ENCODE measurements at regions not wholly inside any gene's neighbourhood (a gene's known extent, or its start where the extent isn't known, plus 50 kb on each side); places are given as distances from the start of the nearest gene placed in this dataset.
"Not testable (repeated sequence)": the region's sequence is repeated elsewhere in the genome, so short reads cannot be mapped to it uniquely, and the experiment has no call there.

DNA sequence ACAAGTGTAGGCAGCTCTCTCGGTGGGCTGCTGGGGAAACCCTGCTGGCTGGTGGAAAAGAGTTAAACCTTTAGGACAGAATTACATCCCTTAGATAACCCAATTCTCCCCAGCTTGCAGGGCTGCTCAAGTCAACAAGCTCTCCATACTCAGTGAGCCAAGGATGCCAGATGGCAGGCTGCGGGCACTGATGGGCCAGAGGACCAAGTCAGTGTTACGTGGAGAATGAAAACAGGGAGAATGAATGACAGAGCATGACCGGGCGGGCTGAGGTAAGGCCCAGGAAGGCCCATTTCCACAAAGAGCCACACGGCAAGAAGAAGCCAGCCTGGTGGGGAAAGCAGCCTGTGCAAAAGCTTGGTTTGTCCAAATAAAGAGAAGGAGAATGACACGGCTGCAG is 58.7 kb upstream of the CD93 start:
- Mint-ChIP-seq H3K27ac (peak overlapping the region; percentile 88), H3K9me3 (no peaks in the 10 kb centered on the region), H3K27me3 (no peaks in the 10 kb centered on the region), H3K36me3 (ENCODE audit: low read depth) (no peaks in the 10 kb centered on the region), H3K4me1 (ENCODE audit: low read depth) (peaks cover 91% of the 10 kb centered on the region), H3K4me3 (no peak overlapping the region)
- intact Hi-C loops (cut with micrococcal nuclease) = loop anchor here (5.0 kb wide), 2 partner anchors 58 to 98 kb away; partner anchors contain the start of genes CD93 and THBD

DNA sequence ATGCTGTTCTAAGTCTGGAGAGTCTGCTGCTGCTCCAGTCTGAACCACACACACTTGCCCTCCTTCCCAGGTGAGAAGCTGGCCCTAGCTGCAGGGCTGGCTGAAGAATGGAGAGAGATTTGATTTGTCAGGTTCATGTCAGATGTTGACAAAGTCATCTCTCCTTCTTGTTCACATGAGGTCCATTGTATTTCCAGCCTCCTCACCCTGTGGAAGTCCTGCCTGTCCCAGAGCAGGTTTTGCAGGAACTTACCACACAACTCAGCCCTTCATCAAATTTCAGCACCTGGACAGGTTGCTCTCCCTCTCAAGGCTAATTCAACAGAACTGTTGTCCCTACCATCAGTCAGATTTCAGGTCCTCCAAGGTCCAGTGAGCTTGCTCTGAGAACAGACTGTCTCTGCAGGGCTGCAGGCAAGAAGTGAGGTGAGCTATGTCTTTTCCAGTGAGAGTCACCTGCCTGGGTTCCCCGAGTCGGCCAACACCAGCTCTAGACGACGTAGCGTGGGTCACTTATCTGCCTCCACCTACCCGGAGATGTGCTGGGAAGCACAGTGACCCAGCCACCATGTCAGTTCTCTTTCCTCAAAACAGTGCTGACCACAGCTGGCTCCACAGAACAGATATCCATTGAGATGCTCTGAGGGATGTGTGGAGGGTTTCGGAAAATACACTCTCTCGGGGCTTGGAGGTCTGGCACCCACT is 58.0 kb upstream of the CD93 start:
- Mint-ChIP-seq H3K9me3 (no peaks in the 10 kb centered on the region), H3K4me1 (ENCODE audit: low read depth) (peaks cover 84% of the 10 kb centered on the region), H3K27me3 (no peaks in the 10 kb centered on the region), H3K36me3 (ENCODE audit: low read depth) (no peaks in the 10 kb centered on the region), H3K4me3 (no peak overlapping the region), H3K27ac (peak overlapping the region; percentile 88)
- intact Hi-C loops (cut with micrococcal nuclease) = loop anchor here (1.0 to 5.0 kb wide), 2 partner anchors 11 to 97 kb away; partner anchors contain the start of gene THBD

DNA sequence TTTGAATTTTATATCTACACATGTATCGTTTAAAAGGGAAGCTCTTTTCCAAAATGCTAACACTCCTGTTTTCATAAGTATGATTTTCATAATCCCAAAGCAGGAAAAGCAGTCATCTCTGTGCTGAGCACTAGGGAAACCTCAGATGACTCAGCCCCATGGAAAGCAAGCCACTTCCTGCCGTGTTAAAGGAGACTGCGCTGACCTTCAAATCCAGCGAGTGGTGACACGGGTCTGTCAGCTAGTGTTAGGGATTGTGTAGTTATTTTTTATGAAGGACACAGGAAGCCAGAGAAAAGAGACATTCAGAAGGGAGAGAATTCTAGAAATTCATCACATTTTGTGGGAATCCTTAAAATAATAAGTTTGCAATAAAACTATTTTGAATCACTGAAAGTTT is 57.0 kb upstream of the CD93 start:
- peak overlapping the region; percentile 88 for H3K27ac Mint-ChIP-seq
- intact Hi-C loops (cut with micrococcal nuclease) = loop anchor here (1.0 to 5.0 kb wide), 2 partner anchors 10 to 96 kb away; partner anchors contain the start of gene THBD
- no peak overlapping the region for H3K4me3 Mint-ChIP-seq
- no peaks in the 10 kb centered on the region for H3K9me3 Mint-ChIP-seq
- H3K4me1 Mint-ChIP-seq (ENCODE audit: low read depth) = peaks cover 83% of the 10 kb centered on the region
- no peaks in the 10 kb centered on the region for H3K36me3 Mint-ChIP-seq (ENCODE audit: low read depth)
- H3K27me3 Mint-ChIP-seq = no peaks in the 10 kb centered on the region

DNA sequence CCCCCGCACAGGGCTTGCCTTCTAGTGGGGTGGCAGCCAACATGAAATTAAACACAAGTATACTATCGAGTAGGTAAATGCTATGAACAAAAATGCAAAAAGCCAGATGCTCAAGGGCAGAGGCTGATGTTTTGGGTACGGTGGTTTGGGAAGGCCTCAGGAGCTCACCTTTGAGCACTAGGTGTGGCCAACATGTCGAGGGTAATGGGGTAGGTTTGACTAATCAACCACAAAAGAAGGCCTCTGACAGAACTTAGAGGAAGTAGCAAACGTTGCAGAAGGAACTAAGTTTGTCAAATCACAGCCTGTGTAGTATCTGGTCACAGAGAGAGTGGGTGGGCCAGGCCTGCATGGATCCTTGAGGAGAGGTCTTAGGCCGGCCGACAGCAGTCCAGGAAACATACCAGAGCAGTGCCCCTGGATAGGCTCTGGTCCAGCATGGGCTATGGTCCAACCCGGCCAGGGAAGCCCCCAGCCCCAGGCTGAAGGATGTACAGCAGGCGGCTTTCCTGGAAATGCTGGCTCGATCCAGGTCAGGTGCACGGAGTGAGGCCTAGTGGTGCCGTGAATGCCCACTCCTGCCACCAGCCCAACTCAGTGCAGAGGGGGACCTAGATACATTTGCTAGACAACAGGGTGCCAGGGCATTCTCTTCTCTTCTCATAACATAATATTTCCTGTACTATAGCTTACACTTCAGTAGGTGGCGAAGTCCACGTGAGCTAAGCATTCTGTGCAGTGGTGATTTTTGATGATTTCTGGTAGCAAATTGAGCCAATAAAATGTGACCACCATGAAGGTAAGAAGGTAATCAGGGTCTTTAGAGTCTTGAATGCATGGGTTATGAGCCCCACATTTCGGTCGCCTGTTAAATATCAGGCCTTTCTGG is 56.3 kb upstream of the CD93 start:
- intact Hi-C loops (cut with micrococcal nuclease) = loop anchor here (1.0 to 5.0 kb wide), 2 partner anchors 9 to 95 kb away; partner anchors contain the start of gene THBD
- Mint-ChIP-seq H3K4me3 (peak overlapping the region; percentile 34), H3K27ac (peak overlapping the region; percentile 88), H3K27me3 (no peaks in the 10 kb centered on the region), H3K9me3 (no peaks in the 10 kb centered on the region), H3K36me3 (ENCODE audit: low read depth) (no peaks in the 10 kb centered on the region), H3K4me1 (ENCODE audit: low read depth) (peaks cover 83% of the 10 kb centered on the region)

DNA sequence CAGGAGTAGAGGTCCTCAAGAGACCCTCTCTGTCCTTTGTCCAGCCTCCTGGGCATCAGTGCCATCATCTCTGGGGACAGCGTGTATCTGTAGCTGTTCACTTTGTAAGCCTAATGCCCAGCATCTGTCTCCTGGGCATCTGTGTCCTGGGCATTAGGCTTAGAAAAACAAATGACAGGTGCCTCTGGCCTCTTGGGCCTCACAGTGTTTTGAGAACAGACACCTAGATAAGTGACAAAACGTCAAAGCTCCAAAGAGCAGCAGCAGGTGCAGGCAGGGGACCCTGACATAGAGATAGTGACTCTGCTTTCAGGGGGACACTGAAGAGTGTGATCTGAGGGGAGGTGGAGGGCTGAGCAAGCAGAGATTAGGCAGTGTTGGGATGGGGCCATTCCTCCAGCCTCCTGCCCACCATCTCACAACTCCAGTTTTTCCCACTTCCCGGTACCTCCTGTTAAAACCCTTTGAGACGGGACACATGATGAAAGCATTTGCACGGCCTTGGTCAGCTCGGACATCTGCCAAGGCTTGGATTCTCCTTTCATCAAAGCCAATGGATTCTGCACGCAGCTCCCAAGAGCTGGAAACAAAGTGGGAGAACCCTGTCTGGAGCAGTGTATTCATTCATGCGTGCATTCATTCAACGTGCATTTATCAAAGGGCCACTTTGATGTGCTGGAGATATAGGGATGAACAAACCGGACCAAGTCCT is 55.5 kb upstream of the CD93 start:
- H3K4me1 Mint-ChIP-seq (ENCODE audit: low read depth) = peaks cover 83% of the 10 kb centered on the region
- H3K4me3 Mint-ChIP-seq = no peak overlapping the region
- peak overlapping the region; percentile 88 for H3K27ac Mint-ChIP-seq
- intact Hi-C loops (cut with micrococcal nuclease) = loop anchor here (5.0 kb wide), 1 partner anchor 94 kb away; the partner anchor contains the start of gene THBD
- no peaks in the 10 kb centered on the region for H3K36me3 Mint-ChIP-seq (ENCODE audit: low read depth)
- H3K9me3 Mint-ChIP-seq = no peaks in the 10 kb centered on the region
- H3K27me3 Mint-ChIP-seq = no peaks in the 10 kb centered on the region

DNA sequence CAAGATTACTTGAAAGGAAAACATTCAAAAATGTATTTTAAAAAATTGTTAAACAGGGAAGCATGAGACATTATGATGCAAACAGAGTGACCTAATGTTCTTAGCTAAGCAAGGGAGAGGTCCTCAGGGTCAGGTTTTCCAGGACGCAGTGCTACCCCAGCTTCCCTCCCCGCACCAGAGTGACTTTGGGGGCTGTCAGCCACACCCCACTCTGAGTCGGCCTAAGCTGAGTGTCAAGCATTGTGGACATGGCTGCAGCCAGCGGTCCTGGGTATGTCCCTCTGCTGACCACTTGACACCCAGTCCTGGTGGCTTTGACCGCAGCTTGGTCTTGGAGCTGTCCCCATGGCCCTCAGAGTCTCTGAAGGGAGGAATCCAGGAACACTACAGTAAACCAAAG is 54.9 kb upstream of the CD93 start:
- Mint-ChIP-seq H3K27me3 (no peaks in the 10 kb centered on the region), H3K27ac (peak overlapping the region; percentile 88), H3K4me3 (no peak overlapping the region), H3K4me1 (ENCODE audit: low read depth) (peaks cover 83% of the 10 kb centered on the region), H3K36me3 (ENCODE audit: low read depth) (no peaks in the 10 kb centered on the region), H3K9me3 (no peaks in the 10 kb centered on the region)
- intact Hi-C loops (cut with micrococcal nuclease) = loop anchor here (5.0 kb wide), 1 partner anchor 94 kb away; the partner anchor contains the start of gene THBD

DNA sequence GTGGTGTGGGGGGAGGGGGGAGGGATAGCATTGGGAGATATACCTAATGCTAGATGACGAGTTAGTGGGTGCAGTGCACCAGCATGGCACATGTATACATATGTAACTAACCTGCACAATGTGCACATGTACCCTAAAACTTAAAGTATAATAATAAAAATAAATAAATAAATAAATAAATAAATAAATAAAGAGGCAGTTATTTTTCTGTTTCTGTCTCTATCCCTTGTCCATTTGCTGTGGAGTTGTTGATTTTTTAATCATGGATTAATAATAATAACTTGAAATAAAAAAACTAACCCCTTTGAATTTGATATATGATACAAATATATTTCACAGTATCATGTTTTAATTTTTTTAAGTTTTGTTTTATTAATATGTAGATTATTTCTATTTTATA is 53.9 kb upstream of the CD93 start:
- not testable (repeated sequence) for H3K36me3 Mint-ChIP-seq (ENCODE audit: low read depth); H3K27me3 Mint-ChIP-seq; H3K4me3 Mint-ChIP-seq; H3K9me3 Mint-ChIP-seq
- intact Hi-C loops (cut with micrococcal nuclease) = loop anchor here (5.0 kb wide), 1 partner anchor 93 kb away; the partner anchor contains the start of gene THBD
- peaks cover 85% of the 10 kb centered on the region for H3K4me1 Mint-ChIP-seq (ENCODE audit: low read depth)
- H3K27ac Mint-ChIP-seq = peak overlapping the region; percentile 94

DNA sequence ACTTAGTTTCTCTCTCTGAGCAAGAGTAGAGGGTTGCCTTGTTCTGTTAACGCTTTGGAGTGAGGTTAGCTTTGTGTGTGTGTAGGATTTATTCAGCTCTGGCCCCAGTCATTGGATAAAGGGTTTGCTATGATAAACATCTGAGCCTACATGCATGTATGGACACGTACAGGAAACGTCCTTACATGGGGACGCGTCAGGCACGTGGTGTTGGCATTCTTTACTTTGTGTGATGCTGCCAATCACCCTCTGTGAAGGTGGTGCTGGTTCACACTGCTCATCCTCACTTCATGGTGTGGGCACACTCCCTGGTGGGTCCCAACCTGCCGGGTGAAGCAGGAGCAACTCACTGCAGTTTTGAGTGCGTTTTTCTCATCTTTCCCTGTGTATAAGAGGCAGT is 53.4 kb upstream of the CD93 start:
- H3K27me3 Mint-ChIP-seq = no peaks in the 10 kb centered on the region
- no peaks in the 10 kb centered on the region for H3K9me3 Mint-ChIP-seq
- intact Hi-C loops (cut with micrococcal nuclease) = no loop called here
- no peak overlapping the region for H3K4me3 Mint-ChIP-seq
- H3K4me1 Mint-ChIP-seq (ENCODE audit: low read depth) = peaks cover 85% of the 10 kb centered on the region
- H3K36me3 Mint-ChIP-seq (ENCODE audit: low read depth) = no peaks in the 10 kb centered on the region
- H3K27ac Mint-ChIP-seq = peak overlapping the region; percentile 94

DNA sequence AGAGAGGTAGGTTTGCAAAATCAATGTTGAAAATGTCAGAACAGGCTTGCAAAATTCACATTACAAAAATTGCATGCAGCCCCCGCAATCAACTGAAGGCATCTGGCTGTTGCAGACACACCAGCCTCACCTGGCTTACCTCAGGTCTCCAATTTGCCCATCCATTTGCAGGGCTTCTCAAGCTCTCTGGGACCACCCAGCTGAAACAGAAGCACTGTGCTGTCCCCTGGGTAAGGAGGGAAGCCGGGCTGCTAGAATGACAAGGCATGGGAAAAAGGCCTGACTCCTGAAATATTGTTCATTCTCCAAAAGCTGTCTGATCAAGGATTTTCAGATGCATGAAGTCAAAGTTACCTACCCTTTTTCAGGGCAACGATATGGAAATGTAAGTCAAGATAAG is 52.6 kb upstream of the CD93 start:
- Mint-ChIP-seq H3K4me1 (ENCODE audit: low read depth) (peaks cover 83% of the 10 kb centered on the region), H3K4me3 (no peak overlapping the region), H3K27me3 (no peaks in the 10 kb centered on the region), H3K9me3 (no peaks in the 10 kb centered on the region), H3K36me3 (ENCODE audit: low read depth) (no peaks in the 10 kb centered on the region), H3K27ac (peak overlapping the region; percentile 94)
- intact Hi-C loops (cut with micrococcal nuclease) = no loop called here

DNA sequence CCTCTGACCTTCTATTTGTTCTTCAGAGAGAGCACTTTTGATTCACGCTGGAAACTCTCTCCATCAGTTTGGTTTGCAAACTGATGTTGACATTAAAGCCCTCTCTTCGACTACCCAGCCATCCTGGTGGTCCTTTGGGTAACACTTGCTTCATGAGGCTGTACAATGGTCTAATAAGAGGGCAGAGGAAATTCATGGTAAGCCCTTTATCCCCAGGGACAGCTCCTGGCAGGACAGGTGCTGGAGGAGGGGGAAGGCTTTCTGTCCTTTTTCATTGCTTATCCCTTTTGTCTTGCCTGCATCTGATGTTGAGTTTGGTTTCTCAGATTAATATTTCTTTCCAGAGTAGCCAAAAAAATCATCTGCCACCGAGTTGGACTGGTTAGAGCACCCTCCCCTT is 52.1 kb upstream of the CD93 start:
- Mint-ChIP-seq H3K36me3 (ENCODE audit: low read depth) (no peaks in the 10 kb centered on the region), H3K4me1 (ENCODE audit: low read depth) (peaks cover 83% of the 10 kb centered on the region), H3K4me3 (no peak overlapping the region)

DNA sequence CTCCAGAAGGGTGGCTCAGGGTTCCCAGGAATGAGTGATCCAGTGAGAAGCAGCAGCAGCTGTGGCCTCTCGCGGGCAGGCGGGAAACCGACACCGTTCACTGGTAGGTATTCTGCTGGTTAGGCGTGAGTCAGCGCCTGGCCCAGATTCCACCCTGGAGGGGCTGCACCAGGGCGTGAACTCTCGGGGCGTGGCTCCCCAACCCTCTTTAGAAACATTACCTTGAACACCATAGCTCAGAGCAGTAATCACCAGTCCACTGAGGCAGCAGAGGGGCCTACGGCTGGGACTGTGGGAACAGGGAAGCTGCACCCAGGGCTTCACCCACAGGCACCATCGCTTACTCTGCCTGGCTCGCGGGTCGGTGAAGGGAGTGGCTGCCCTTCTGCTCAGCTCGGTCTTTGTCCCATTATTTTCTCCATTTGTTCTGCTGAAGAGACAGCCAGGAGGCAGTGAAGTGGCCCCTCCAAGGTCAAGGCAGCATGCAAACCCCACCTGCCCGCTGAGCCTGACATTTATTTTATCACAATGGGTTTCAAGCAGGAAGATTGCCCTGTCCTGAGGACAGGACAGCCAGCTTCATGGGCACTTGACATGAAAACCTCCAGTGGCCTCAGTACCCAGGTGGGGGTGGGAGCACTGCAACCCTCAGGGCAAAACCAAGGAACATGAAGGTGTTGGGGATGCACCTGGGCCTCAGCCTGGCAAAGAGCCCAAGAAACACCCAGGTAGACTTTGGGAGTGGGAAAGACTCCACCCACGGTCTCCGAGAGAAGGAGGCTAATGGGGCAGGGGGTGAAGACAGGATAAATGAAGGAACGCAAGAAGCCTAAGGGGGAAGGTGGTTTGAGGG is 51.0 kb upstream of the CD93 start:
- H3K4me1 Mint-ChIP-seq (ENCODE audit: low read depth) = peaks cover 83% of the 10 kb centered on the region
- intact Hi-C loops (cut with micrococcal nuclease) = no loop called here
- H3K9me3 Mint-ChIP-seq = no peaks in the 10 kb centered on the region
- H3K27me3 Mint-ChIP-seq = no peaks in the 10 kb centered on the region
- H3K27ac Mint-ChIP-seq = peak overlapping the region; percentile 94
- no peaks in the 10 kb centered on the region for H3K36me3 Mint-ChIP-seq (ENCODE audit: low read depth)
- H3K4me3 Mint-ChIP-seq = peak overlapping the region; percentile 2

More for the DNA sequence above, 52.1 kb upstream of the CD93 start:
- Mint-ChIP-seq H3K9me3 (no peaks in the 10 kb centered on the region), H3K27ac (peak overlapping the region; percentile 94), H3K27me3 (no peaks in the 10 kb centered on the region)
- intact Hi-C loops (cut with micrococcal nuclease) = no loop called here

DNA sequence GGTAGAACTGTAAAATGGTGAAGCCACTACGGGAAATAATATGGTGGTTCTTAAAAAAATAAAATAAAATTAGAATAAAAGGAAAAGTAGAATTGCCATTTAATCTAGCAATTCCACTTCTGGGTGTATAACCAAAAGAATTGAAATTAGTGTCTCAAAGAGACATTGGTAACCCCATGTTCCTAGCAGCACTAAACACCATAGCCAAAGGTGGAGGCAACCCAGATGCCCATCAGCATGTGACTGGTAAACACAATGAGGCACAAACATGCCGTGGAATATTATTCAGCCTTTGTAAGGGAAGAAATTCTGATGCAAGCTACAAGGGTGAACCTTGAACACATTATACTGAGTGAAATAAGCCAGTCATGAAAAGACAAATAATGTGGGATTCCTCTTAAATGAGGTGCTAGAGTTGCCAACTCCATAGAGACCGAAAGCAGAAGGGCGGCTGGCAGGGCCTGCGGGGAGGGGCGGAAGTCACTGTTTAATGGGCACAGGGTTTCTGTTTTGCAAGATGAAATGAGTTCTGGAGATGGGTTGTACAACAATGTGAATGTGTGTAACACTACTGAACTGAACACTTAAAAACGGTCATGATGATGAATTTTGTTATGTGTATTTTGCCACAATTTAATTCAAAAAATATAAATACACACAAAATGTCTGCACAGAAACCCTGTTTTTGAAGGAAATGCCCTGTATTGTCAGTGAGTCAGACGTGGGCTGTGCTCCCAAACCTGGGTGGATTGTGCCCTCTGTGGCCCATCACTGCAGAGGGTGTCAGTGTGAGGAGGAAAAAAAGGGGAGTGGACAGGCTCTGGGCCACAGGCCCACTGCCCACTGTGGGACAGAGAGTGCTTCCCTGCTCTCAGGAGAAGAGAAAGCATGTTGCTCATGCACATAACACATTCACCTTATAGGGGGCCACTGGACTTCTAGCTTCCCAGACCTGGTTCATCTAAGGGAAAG is 49.6 kb upstream of the CD93 start:
- Mint-ChIP-seq H3K27me3 (no peaks in the 10 kb centered on the region), H3K4me3 (no peak overlapping the region), H3K27ac (peak overlapping the region; percentile 94), H3K4me1 (ENCODE audit: low read depth) (peaks cover 75% of the 10 kb centered on the region), H3K36me3 (ENCODE audit: low read depth) (no peaks in the 10 kb centered on the region), H3K9me3 (no peaks in the 10 kb centered on the region)
- intact Hi-C loops (cut with micrococcal nuclease) = no loop called here

Measured in dendritic cell treated with granulocyte-macrophage colony-stimulating factor and Interleukin-4, amounts not matched to agents 40 ng/mL and 50 ng/mL, for 4 days (primary cell).